Vagina (tissue), 2 donors: ENCODE measurements at regions not wholly inside any gene's neighbourhood (a gene's known extent, or its start where the extent isn't known, plus 50 kb on each side); places are given as distances from the start of the nearest gene placed in this dataset.

Experiments
- CTCF ChIP-seq, 3 experiments: fragments of 450-650 bp in 2 of 3; fragments of 200-600 bp in 1 of 3; sonication (generic) in 1 of 3; IDR thresholded peaks; one replicate each; pipeline ENCODE4 v1.5.1; 2017 to 2019; ENCODE audit warnings: antibody characterized with exemption in 3 of 3, mild to moderate bottlenecking in 2 of 3, moderate library complexity in 2 of 3
- POLR2A ChIP-seq, 2 donors: fragments of 450-650 bp; IDR thresholded peaks; one replicate each; pipeline ENCODE4 v1.6.1; 2017; ENCODE audit warnings: antibody characterized with exemption in 2 of 2, mild to moderate bottlenecking in 2 of 2, moderate library complexity in 2 of 2

GRCh38 chr12:13835652-13836051, 145.8 kb downstream of the GRIN2B start:
- no peak for TF ChIP-seq POLR2A (IDR thresholded peaks at IDR 0.05)
- TF ChIP-seq CTCF (IDR thresholded peaks at IDR 0.05): no peak
